Sigmoid colon (tissue), 6 donors: ENCODE measurements at regions not wholly inside any gene's neighbourhood (a gene's known extent, or its start where the extent isn't known, plus 50 kb on each side); places are given as distances from the start of the nearest gene placed in this dataset.
A peak's percentile ranks its signal among the peaks of the same experiment; 100 is the strongest.
"Not testable (repeated sequence)": the region's sequence is repeated elsewhere in the genome, so short reads cannot be mapped to it uniquely, and the experiment has no call there.

Experiments used
- DNase-seq: peaks from one replicate; pipeline ENCODE4 v3.0.0-alpha.2; 2019
- H3K27ac ChIP-seq, 4 donors: fragments of 200-600 bp; sonication (generic); one replicate each; pipeline ENCODE4 v1.5.1; 2016 to 2019; ENCODE audit warnings: mild to moderate bottlenecking in 1 of 4
- H3K27me3 ChIP-seq, 3 donors: fragments of 200-600 bp; sonication (generic); one replicate each; pipeline ENCODE4 v1.5.1; 2019; ENCODE audit warnings: mild to moderate bottlenecking in 1 of 3
- H3K36me3 ChIP-seq, 4 donors: fragments of 200-600 bp; sonication (generic); one replicate each; pipeline ENCODE4 v1.5.1; 2016 to 2019
- H3K4me1 ChIP-seq, 4 donors: fragments of 200-600 bp; sonication (generic); one replicate each; pipeline ENCODE4 v1.5.1; 2017 to 2019
- H3K4me3 ChIP-seq, 4 donors: fragments of 200-600 bp; sonication (generic); one replicate each; pipeline ENCODE4 v1.5.1; 2017 to 2019; ENCODE audit warnings: mild to moderate bottlenecking in 2 of 4, moderate library complexity in 1 of 4
- H3K9me3 ChIP-seq, 4 donors: fragments of 200-600 bp in 3 of 4; sonication (generic) in 3 of 4; one replicate each; pipeline versions ENCODE4 v1.5.1 to v1.6.1; 2013 to 2019
- CTCF ChIP-seq, 4 experiments: fragments of 450-650 bp in 3 of 4; fragments of 200-600 bp in 1 of 4; IDR thresholded peaks; one replicate each; pipeline ENCODE4 v1.5.1; 2016 to 2019; ENCODE audit warnings: antibody characterized with exemption in 4 of 4, mild to moderate bottlenecking in 3 of 4, moderate library complexity in 2 of 4
- EP300 ChIP-seq, 4 donors: sonication (generic); formaldehyde crosslinking; IDR thresholded peaks; one replicate each; pipeline ENCODE4 v1.6.1; 2017; ENCODE audit warnings: antibody characterized with exemption in 4 of 4
- POLR2A ChIP-seq, 2 donors: fragments of 450-650 bp; IDR thresholded peaks; one replicate each; pipeline ENCODE4 v1.6.1; 2016; ENCODE audit warnings: antibody characterized with exemption in 2 of 2, mild to moderate bottlenecking in 2 of 2, moderate library complexity in 2 of 2
- POLR2AphosphoS5 ChIP-seq, 4 donors: sonication (generic); formaldehyde crosslinking; IDR thresholded peaks; one replicate each; pipeline ENCODE4 v1.6.1; 2017; ENCODE audit warnings: antibody characterized with exemption in 4 of 4
- WGBS, 2 donors: extraction: QIAGEN DNeasy Blood & Tissue Kit; methylation state at CpG; one replicate each; pipeline ENCODE4 v1.1.7; 2013; 5-methylcytosine and 5-hydroxymethylcytosine counted together
- intact Hi-C: fragments of 100-400 bp; cut with DNase I; formaldehyde crosslinking; loops from one replicate; pipeline ENCODE4 v1.15.1; 2023
- donor health status: healthy with polysubstance abuse.
- donor health status: healthy.

DNA sequence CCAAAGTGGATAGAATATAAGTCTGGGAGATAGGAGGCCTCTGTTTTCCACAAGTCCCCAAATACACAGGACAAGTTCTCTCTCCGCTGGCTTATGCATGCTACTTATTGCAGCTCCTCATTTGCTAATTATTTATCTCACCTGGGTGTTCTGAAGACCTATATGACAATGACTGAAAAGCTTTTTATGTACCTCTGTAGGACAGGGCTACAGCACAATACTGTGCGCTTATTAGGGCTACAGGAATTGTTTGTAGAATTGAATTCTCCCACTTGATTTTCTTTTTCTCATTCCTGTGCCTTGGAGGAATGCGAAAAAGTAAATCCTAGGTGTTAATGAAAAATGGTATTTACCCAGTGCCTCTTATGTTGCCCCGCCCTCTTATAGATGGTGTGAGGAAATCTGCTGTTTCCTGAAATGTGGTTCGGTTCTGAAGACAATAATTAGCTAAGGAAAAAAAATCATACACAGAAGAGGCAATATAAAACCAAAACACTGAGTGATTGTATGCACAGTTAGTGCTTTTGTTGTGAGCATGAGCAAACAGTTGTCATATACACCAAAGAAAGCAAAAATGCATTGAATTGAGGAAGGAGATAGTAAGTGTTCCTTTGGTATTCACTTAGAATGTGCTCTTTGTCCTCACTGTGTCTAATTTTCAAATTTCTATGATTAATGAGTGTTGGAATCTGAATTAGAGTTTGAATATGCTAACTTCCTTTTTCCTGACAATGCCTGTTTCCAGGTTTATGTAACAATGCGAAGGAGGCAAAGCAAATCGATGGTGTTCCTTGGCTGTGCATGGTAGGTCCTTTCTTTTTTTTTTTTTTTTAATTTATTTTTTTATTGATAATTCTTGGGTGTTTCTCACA, 78.7 kb upstream of the PNPT1 start:
- H3K4me3 ChIP-seq, result no peak overlapping the region
- no peak for TF ChIP-seq EP300 (IDR thresholded peaks at IDR 0.05)
- TF ChIP-seq POLR2AphosphoS5 (IDR thresholded peaks at IDR 0.05), result no peak
- TF ChIP-seq POLR2A (IDR thresholded peaks at IDR 0.05), result no peak
- TF ChIP-seq CTCF (IDR thresholded peaks at IDR 0.05), result no peak
- H3K9me3 ChIP-seq, result no peaks in the 10 kb centered on the region
- no peak overlapping the region for H3K27ac ChIP-seq
- H3K4me1 ChIP-seq, result no peaks in the 10 kb centered on the region
- intact Hi-C loops, result loop anchor here (10.0 kb wide), 1 partner anchor 232 kb away; no protein-coding TSS in a partner anchor
- no peaks in the 10 kb centered on the region for H3K27me3 ChIP-seq
- no peaks in the 10 kb centered on the region for H3K36me3 ChIP-seq
- no peak for DNase-seq
- WGBS, 2 donors, result 63 to 74% methylated on average over 7 of the region's 7 CpGs

DNA sequence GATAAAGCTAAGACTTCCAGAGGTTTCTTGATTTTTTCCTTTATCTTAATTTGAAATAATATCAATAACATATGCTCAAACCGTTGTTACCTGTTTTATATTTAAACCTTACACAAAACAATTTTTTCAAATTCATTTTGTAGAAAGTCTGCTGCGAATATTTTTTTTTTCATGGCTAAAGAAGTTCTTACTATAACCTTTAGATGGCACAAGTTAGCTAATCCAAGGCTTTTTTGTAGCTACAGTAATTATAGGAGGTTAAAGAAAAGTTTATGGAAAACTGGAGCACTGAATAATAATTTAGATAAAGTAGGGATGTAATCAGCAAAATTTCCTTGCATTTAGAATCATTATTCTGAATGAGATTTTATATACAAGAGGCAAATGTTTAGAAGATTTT, 78.0 kb upstream of the PNPT1 start:
- WGBS, 2 donors, result 8 to 27% methylated on average over 2 of the region's 2 CpGs
- no peak for TF ChIP-seq POLR2A (IDR thresholded peaks at IDR 0.05)
- TF ChIP-seq CTCF (IDR thresholded peaks at IDR 0.05), result peak in 2 of 4 experiments; percentile 5 to 45
- Histone ChIP-seq H3K27ac (no peak overlapping the region), H3K9me3 (no peaks in the 10 kb centered on the region), H3K4me1 (no peaks in the 10 kb centered on the region), H3K4me3 (no peak overlapping the region), H3K27me3 (no peaks in the 10 kb centered on the region), H3K36me3 (no peaks in the 10 kb centered on the region)
- no peak for DNase-seq
- intact Hi-C loops, result loop anchor here (10.0 kb wide), 1 partner anchor 233 kb away; no protein-coding TSS in a partner anchor

GRCh38 chr2:55768991-55769390, 75.3 kb upstream of the PNPT1 start:
- Histone ChIP-seq H3K36me3 (no peaks in the 10 kb centered on the region), H3K27me3 (no peaks in the 10 kb centered on the region), H3K4me1 (no peaks in the 10 kb centered on the region), H3K9me3 (no peaks in the 10 kb centered on the region), H3K27ac (no peak overlapping the region), H3K4me3 (no peak overlapping the region)
- TF ChIP-seq CTCF (IDR thresholded peaks at IDR 0.05), result no peak
- intact Hi-C loops, result no loop called here
- WGBS, 2 donors, result 51 to 69% methylated on average over 2 of the region's 2 CpGs
- DNase-seq, result no peak

- Histone ChIP-seq H3K36me3 (no peaks in the 10 kb centered on the region), H3K27ac (no peak overlapping the region), H3K4me3 (no peak overlapping the region), H3K27me3 (no peaks in the 10 kb centered on the region), H3K4me1 (peaks cover 0 to 3% (median 1%) of the 10 kb centered on the region in 4 donors), H3K9me3 (no peaks in the 10 kb centered on the region)
- intact Hi-C loops, result no loop called here
- DNase-seq, result no peak
- no peak for TF ChIP-seq POLR2AphosphoS5 (IDR thresholded peaks at IDR 0.05)
- no peak for TF ChIP-seq EP300 (IDR thresholded peaks at IDR 0.05)
- TF ChIP-seq POLR2A (IDR thresholded peaks at IDR 0.05), result no peak
- TF ChIP-seq CTCF (IDR thresholded peaks at IDR 0.05), result no peak
Observed at GRCh38 chr2:55766947-55767346, 73.3 kb upstream of the PNPT1 start.

GRCh38 chr2:55765708-55766107, 72.1 kb upstream of the PNPT1 start:
- peaks cover 0 to 11% (median 5%) of the 10 kb centered on the region in 4 donors for H3K4me1 ChIP-seq
- intact Hi-C loops, H3K4me3 ChIP-seq, H3K36me3 ChIP-seq, H3K27me3 ChIP-seq, DNase-seq, H3K9me3 ChIP-seq, H3K27ac ChIP-seq: not testable (repeated sequence)
- WGBS, 2 donors, result 66 to 94% methylated on average over 2 of the region's 2 CpGs
